OCI-M1 (cell line): ENCODE measurements at regions not wholly inside any gene's neighbourhood (a gene's known extent, or its start where the extent isn't known, plus 50 kb on each side); places are given as distances from the start of the nearest gene placed in this dataset.

ENCODE experiments used
- DNase-seq: peaks from one replicate; lab custom pipeline; 2025; lab: John Stamatoyannopoulos, UW

GRCh38 chr1:96002201-96002600 lies 719.4 kb upstream of the PTBP2 start:
- no peak for DNase-seq

GRCh38 chr1:96002969-96003964 lies 718.3 kb upstream of the PTBP2 start:
- no peak for DNase-seq

GRCh38 chr1:96009831-96010434 lies 711.7 kb upstream of the PTBP2 start:
- no peak for DNase-seq

GRCh38 chr1:96011606-96012005 lies 710.0 kb upstream of the PTBP2 start:
- no peak for DNase-seq

GRCh38 chr1:96016219-96016618 lies 705.4 kb upstream of the PTBP2 start:
- DNase-seq: no peak

- no peak for DNase-seq
Measured at GRCh38 chr1:96020378-96020777, 701.2 kb upstream of the PTBP2 start.

GRCh38 chr1:96025062-96025461 lies 696.5 kb upstream of the PTBP2 start:
- no peak for DNase-seq

GRCh38 chr1:96028071-96028470 lies 693.5 kb upstream of the PTBP2 start:
- DNase-seq: no peak

- no peak for DNase-seq
Measured at GRCh38 chr1:96030312-96030711, 691.3 kb upstream of the PTBP2 start.

GRCh38 chr1:96034006-96034405 lies 687.6 kb upstream of the PTBP2 start:
- no peak for DNase-seq

GRCh38 chr1:96036763-96037162 lies 684.8 kb upstream of the PTBP2 start:
- DNase-seq: no peak

GRCh38 chr1:96038636-96039035 lies 682.9 kb upstream of the PTBP2 start:
- no peak for DNase-seq

GRCh38 chr1:96039910-96040309 lies 681.7 kb upstream of the PTBP2 start:
- DNase-seq: no peak

GRCh38 chr1:96041470-96041869 lies 680.1 kb upstream of the PTBP2 start:
- DNase-seq: no peak

GRCh38 chr1:96048572-96049212 lies 672.9 kb upstream of the PTBP2 start:
- DNase-seq: no peak

- DNase-seq: no peak
Measured at GRCh38 chr1:96049759-96050409, 671.7 kb upstream of the PTBP2 start.

- DNase-seq: no peak
Measured at GRCh38 chr1:96059276-96059675, 662.3 kb upstream of the PTBP2 start.

GRCh38 chr1:96059736-96060135 lies 661.8 kb upstream of the PTBP2 start:
- no peak for DNase-seq

GRCh38 chr1:96060621-96061020 lies 661.0 kb upstream of the PTBP2 start:
- no peak for DNase-seq

GRCh38 chr1:96072021-96072420 lies 649.6 kb upstream of the PTBP2 start:
- DNase-seq: no peak

- DNase-seq: no peak
Measured at GRCh38 chr1:96073100-96073499, 648.5 kb upstream of the PTBP2 start.

GRCh38 chr1:96074422-96074821 lies 647.2 kb upstream of the PTBP2 start:
- DNase-seq: no peak
